Mucosa of descending colon (tissue), 3 donors: ENCODE measurements at regions not wholly inside any gene's neighbourhood (a gene's known extent, or its start where the extent isn't known, plus 50 kb on each side); places are given as distances from the start of the nearest gene placed in this dataset.

ENCODE experiments used
- ATAC-seq: fragments of 200-7000 bp; cut with Tn5 transposase; one replicate; pipeline ENCODE4 v1.9.1; 2020; ENCODE audit warnings: mild to moderate bottlenecking, moderate library complexity
- DNase-seq, 3 donors: peaks; one replicate each; pipeline ENCODE4 v3.0.0-alpha.2; 2020
- H3K36me3 ChIP-seq: fragments of 200-600 bp; one replicate; pipeline ENCODE4 v1.8.0; 2021; ENCODE audit warnings: low read depth, mild to moderate bottlenecking
- H3K4me1 ChIP-seq: fragments of 200-600 bp; one replicate; pipeline ENCODE4 v1.8.0; 2021; ENCODE audit warnings: low read depth, mild to moderate bottlenecking
- H3K4me3 ChIP-seq: fragments of 200-600 bp; one replicate; pipeline ENCODE4 v1.8.0; 2021; ENCODE audit warnings: mild to moderate bottlenecking
- H3K9me3 ChIP-seq: fragments of 200-600 bp; one replicate; pipeline ENCODE4 v1.8.0; 2021; ENCODE audit warnings: mild to moderate bottlenecking
- intact Hi-C, 2 donors: fragments of 100-400 bp; cut with DNase I in 1 of 2; cut with micrococcal nuclease in 1 of 2; formaldehyde crosslinking; loops; one replicate each; pipeline versions ENCODE4 v1.11.0 to v1.11.1; 2022; cut with DNase I, micrococcal nuclease
- TF ChIP-seq, protein P1 (sequence below): fragments of 200-600 bp; IDR thresholded peaks from one replicate; pipeline ENCODE4 v1.8.0; 2022; ENCODE audit warnings: antibody characterized with exemption, mild to moderate bottlenecking
- donor health status: DM: no; HTN: no; CAD: no; lungs with moderate emphysema.
- donor health status: DM: no; HTN: no; CAD: no.
- donor health status: DM: no; HTN: yes; CAD: no.

DNA sequence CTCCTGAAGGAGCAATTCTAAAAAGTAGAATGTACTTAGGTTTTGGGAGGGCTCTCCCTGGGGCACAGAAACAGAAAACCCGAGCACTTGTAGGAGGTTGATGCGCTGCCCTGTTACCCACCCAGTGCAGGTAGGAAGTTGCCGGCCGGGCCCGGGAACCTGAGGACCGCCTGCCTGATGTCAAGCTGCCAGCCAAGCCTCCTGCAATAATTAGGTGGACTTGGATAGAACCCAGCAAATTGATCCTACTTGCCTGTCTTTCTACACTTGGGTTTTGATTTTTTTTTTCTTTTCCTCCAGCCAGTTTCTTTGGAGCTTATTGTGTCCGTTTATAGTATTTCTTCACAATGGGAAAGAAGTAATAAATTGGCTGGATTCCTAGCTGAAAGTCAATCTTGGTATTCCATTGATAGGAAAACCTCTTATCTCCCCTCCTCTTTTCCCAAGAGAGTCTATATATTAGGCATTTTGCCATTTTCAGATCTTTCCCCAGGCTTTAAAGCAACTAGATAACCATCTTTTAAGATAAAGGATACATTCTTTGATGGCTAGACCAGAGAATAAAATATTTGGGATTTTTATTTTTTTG lies 78.3 kb upstream of the FYN start:
- no peaks in the 10 kb centered on the region for H3K9me3 ChIP-seq
- H3K4me1 ChIP-seq, result no peaks in the 10 kb centered on the region
- intact Hi-C loops, result no loop called here
- TF ChIP-seq, protein P1, sequence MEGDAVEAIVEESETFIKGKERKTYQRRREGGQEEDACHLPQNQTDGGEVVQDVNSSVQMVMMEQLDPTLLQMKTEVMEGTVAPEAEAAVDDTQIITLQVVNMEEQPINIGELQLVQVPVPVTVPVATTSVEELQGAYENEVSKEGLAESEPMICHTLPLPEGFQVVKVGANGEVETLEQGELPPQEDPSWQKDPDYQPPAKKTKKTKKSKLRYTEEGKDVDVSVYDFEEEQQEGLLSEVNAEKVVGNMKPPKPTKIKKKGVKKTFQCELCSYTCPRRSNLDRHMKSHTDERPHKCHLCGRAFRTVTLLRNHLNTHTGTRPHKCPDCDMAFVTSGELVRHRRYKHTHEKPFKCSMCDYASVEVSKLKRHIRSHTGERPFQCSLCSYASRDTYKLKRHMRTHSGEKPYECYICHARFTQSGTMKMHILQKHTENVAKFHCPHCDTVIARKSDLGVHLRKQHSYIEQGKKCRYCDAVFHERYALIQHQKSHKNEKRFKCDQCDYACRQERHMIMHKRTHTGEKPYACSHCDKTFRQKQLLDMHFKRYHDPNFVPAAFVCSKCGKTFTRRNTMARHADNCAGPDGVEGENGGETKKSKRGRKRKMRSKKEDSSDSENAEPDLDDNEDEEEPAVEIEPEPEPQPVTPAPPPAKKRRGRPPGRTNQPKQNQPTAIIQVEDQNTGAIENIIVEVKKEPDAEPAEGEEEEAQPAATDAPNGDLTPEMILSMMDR, result no peak
- DNase-seq (no peak), ATAC-seq (no peak)
- no peak overlapping the region for H3K4me3 ChIP-seq
- no peaks in the 10 kb centered on the region for H3K36me3 ChIP-seq

DNA sequence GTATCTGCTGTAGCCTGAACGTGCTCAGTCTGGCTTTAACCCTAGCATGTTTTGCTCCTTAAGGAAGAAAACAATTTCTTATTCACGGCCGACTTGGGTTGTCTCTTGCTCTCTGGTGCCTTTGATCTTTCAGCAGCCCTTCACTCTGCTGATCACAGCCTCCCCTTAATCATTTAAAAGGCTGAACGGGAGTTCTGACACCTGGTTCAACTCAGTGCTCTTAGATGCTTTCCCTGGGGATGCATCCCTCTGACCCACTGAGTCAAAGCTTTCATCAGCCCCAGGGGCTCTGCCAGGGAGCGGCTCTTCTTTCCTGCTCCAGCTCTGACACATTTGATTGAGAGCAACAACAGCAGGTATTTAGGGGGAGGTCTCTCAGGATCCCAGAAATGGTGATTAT lies 79.0 kb upstream of the FYN start:
- TF ChIP-seq, protein P1, result no peak
- DNase-seq (no peak), ATAC-seq (no peak)
- H3K36me3 ChIP-seq, result no peaks in the 10 kb centered on the region
- H3K4me1 ChIP-seq, result no peaks in the 10 kb centered on the region
- no peak overlapping the region for H3K4me3 ChIP-seq
- no peaks in the 10 kb centered on the region for H3K9me3 ChIP-seq
- intact Hi-C loops, result no loop called here

DNA sequence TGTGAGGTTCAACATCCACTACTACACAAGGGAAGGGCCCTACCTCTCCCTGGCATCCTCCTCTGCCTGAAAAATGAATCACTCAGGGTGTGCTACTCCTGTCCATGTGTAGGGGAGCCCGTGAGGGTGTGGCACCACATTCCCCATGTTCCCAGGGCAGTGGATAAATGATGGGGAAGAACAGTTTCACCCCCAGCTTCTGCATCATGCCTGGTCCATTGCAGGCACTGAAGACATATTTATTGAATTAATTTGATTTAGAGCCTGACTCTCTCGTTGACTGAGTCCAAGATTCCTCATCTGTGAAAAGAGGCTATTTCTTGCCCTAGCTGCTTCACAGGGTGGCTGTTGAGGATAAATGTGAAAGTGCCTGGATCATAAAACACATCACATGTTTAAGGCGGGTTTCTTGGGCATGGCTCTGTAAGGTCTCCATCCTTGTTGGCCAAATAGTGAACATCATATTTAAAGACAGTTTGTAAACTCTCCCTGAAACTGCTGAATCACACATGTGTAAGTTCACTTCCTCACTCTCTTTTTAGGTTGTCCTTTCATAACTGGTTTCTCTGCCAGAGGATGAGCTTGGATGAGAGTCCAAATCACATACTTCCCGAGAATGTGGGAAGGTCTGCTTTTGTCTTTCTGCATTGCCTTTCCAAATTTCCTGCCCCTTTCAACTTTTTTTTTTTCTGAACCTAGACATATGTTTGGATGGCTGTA lies 79.7 kb upstream of the FYN start:
- no peaks in the 10 kb centered on the region for H3K4me1 ChIP-seq
- TF ChIP-seq, protein P1, result no peak
- intact Hi-C loops, result no loop called here
- no peaks in the 10 kb centered on the region for H3K9me3 ChIP-seq
- H3K4me3 ChIP-seq, result no peak overlapping the region
- DNase-seq (no peak), ATAC-seq (no peak)
- no peaks in the 10 kb centered on the region for H3K36me3 ChIP-seq

DNA sequence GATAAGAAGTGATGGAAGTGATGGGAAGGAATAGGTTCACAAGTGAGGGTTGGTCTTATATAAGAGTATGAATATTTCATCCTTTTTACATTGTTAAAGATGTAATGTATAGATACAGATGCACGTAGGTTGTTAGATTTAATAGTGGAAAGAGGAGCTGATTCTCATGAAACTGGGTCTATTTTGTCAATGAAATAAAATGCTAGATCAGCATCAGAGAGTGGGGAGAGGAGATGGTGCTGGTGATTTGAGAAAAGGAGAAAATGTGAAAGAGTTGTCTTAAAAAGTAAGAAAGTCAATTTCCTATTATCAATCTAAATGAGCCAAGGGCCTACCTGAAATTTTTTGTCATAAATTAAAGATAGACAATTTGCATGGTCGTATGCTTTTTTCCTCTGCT lies 82.8 kb upstream of the FYN start:
- H3K9me3 ChIP-seq, result no peaks in the 10 kb centered on the region
- intact Hi-C loops, result no loop called here
- H3K4me3 ChIP-seq, result no peak overlapping the region
- no peak for DNase-seq
- no peaks in the 10 kb centered on the region for H3K36me3 ChIP-seq
- H3K4me1 ChIP-seq, result no peaks in the 10 kb centered on the region
- no peak for ATAC-seq
- TF ChIP-seq, protein P1, result no peak

DNA sequence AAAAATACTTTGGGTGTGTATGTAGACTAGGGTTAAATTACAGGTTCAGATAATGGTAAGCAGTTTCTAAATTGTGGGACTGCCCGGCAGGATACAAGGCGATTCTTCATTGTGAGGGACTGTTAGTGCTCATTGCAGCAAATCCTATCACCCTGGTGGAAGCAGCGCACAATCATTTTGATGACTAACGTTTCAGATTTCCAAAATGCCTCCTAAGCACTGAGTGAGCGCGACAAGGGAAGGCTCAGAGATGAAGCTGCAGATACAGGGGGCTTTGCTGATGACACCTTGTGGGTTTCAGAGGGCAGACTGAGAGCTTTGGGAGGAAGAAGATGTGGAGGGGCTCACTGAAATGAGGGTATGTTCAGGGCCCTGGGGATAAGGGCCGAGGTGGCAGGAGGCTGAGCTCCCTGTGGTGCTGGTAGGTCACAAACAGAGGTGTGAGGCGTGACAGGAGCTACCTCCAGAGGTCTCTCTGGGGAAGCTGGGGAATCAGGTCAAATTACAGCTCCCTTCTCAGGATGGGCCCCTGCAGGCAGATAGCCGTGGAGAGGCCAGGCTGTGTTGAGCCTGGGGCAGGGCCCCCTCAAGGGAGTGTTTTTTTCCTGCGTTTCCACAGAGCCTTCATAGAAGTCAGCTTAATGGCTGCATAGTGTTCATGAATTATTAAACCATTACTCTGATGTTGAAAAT lies 84.5 kb upstream of the FYN start:
- Histone ChIP-seq H3K4me3 (no peak overlapping the region), H3K4me1 (no peaks in the 10 kb centered on the region), H3K9me3 (no peaks in the 10 kb centered on the region), H3K36me3 (no peaks in the 10 kb centered on the region)
- DNase-seq, result no peak
- TF ChIP-seq, protein P1, result no peak
- intact Hi-C loops, result no loop called here
- ATAC-seq, result no peak
